NCI-H2171 treated with DMSO at 0.1 percent for 48 hours (cell line): ENCODE measurements at regions not wholly inside any gene's neighbourhood (a gene's known extent, or its start where the extent isn't known, plus 50 kb on each side); places are given as distances from the start of the nearest gene placed in this dataset.

ENCODE experiments used
- DNase-seq: peaks from one replicate; lab custom pipeline; 2025; lab: John Stamatoyannopoulos, UW

- DNase-seq = no peak
These were observed 51.5 kb upstream of the TMEM158 start for GRCh38 chr3:45277636-45278035.

- no peak for DNase-seq
These were observed 54.1 kb upstream of the TMEM158 start for GRCh38 chr3:45280232-45280631.

- DNase-seq = no peak
These were observed 54.9 kb upstream of the TMEM158 start for GRCh38 chr3:45280971-45281370.

GRCh38 chr3:45283471-45283870 is 57.4 kb upstream of the TMEM158 start:
- DNase-seq = no peak

- DNase-seq = no peak
These were observed 71.2 kb upstream of the TMEM158 start for GRCh38 chr3:45297331-45297730.

GRCh38 chr3:45302470-45302869 is 76.4 kb upstream of the TMEM158 start:
- DNase-seq = no peak

GRCh38 chr3:45306406-45307008 is 80.4 kb upstream of the TMEM158 start:
- DNase-seq = no peak

GRCh38 chr3:45309876-45310275 is 78.5 kb upstream of the LARS2 start:
- no peak for DNase-seq

- DNase-seq = no peak
These were observed 77.0 kb upstream of the LARS2 start for GRCh38 chr3:45311327-45311726.

- DNase-seq = no peak
These were observed 76.2 kb upstream of the LARS2 start for GRCh38 chr3:45311953-45312801.

- no peak for DNase-seq
These were observed 75.4 kb upstream of the LARS2 start for GRCh38 chr3:45312836-45313493.

- DNase-seq = no peak
These were observed 74.5 kb upstream of the LARS2 start for GRCh38 chr3:45313743-45314403.

- DNase-seq = no peak
These were observed 70.7 kb upstream of the LARS2 start for GRCh38 chr3:45317710-45318109.

- DNase-seq = no peak
These were observed 69.7 kb upstream of the LARS2 start for GRCh38 chr3:45318689-45319088.

- DNase-seq = no peak
These were observed 69.0 kb upstream of the LARS2 start for GRCh38 chr3:45319231-45319995.

- peak; percentile 49 for DNase-seq
These were observed 68.4 kb upstream of the LARS2 start for GRCh38 chr3:45319996-45320305.

GRCh38 chr3:45320986-45321385 is 67.4 kb upstream of the LARS2 start:
- DNase-seq = no peak

- peak; percentile 39 for DNase-seq
These were observed 66.6 kb upstream of the LARS2 start for GRCh38 chr3:45321607-45322391.

GRCh38 chr3:45322616-45323015 is 65.8 kb upstream of the LARS2 start:
- DNase-seq = no peak

- DNase-seq = no peak
These were observed 62.7 kb upstream of the LARS2 start for GRCh38 chr3:45325676-45326075.

- DNase-seq = no peak
These were observed 58.5 kb upstream of the LARS2 start for GRCh38 chr3:45329761-45330305.
